Breast epithelium (tissue), 3 donors: ENCODE measurements at regions not wholly inside any gene's neighbourhood (a gene's known extent, or its start where the extent isn't known, plus 50 kb on each side); places are given as distances from the start of the nearest gene placed in this dataset.
"Not testable (repeated sequence)": the region's sequence is repeated elsewhere in the genome, so short reads cannot be mapped to it uniquely, and the experiment has no call there.

Experiments
- CTCF ChIP-seq, 3 donors: fragments of 450-650 bp; IDR thresholded peaks; one replicate each; pipeline ENCODE4 v1.5.1; 2016 to 2017; ENCODE audit warnings: antibody characterized with exemption in 3 of 3, mild to moderate bottlenecking in 3 of 3, moderate library complexity in 3 of 3
- POLR2A ChIP-seq: fragments of 450-650 bp; IDR thresholded peaks from one replicate; pipeline ENCODE4 v1.6.1; 2016; ENCODE audit warnings: antibody characterized with exemption, mild to moderate bottlenecking, moderate library complexity

DNA sequence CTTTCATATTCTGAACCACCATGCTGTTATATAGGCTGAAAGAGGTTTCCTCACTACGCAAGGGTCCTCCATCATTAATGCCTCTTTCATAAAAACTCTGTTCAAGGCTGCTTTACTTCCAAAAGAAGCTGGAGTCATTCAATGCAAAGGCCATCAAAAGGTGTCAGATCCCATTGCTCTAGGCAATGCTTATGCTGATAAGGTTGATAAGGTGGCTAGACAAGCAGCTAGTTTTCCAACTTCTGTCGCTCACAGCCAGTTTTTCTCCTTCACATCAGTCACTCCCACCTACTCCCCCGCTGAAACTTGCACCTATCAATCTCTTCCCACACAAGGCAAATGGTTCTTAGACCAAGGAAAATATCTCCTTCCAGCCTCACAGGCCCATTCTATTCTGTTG is 676.2 kb downstream of the TLE1 start:
- not testable (repeated sequence) for TF ChIP-seq POLR2A; CTCF (IDR thresholded peaks at IDR 0.05)
